GM12872 (cell line): ENCODE measurements at regions not wholly inside any gene's neighbourhood (a gene's known extent, or its start where the extent isn't known, plus 50 kb on each side); places are given as distances from the start of the nearest gene placed in this dataset.

Experiments
- TF ChIP-seq, protein P1 (sequence below): IDR thresholded peaks from 3 replicates; pipeline ENCODE4 v1.5.1; 2011; ENCODE audit warnings: low read depth, mild to moderate bottlenecking, low read length, moderate library complexity; ENCODE audit not compliant: insufficient read depth

GRCh38 chr6:91780270-91780669 lies 1193.4 kb upstream of the MAP3K7 start:
- TF ChIP-seq, protein P1, sequence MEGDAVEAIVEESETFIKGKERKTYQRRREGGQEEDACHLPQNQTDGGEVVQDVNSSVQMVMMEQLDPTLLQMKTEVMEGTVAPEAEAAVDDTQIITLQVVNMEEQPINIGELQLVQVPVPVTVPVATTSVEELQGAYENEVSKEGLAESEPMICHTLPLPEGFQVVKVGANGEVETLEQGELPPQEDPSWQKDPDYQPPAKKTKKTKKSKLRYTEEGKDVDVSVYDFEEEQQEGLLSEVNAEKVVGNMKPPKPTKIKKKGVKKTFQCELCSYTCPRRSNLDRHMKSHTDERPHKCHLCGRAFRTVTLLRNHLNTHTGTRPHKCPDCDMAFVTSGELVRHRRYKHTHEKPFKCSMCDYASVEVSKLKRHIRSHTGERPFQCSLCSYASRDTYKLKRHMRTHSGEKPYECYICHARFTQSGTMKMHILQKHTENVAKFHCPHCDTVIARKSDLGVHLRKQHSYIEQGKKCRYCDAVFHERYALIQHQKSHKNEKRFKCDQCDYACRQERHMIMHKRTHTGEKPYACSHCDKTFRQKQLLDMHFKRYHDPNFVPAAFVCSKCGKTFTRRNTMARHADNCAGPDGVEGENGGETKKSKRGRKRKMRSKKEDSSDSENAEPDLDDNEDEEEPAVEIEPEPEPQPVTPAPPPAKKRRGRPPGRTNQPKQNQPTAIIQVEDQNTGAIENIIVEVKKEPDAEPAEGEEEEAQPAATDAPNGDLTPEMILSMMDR, result no peak

- TF ChIP-seq, protein P1, result no peak
Measured at GRCh38 chr6:91761621-91762020, 1174.7 kb upstream of the MAP3K7 start.

DNA sequence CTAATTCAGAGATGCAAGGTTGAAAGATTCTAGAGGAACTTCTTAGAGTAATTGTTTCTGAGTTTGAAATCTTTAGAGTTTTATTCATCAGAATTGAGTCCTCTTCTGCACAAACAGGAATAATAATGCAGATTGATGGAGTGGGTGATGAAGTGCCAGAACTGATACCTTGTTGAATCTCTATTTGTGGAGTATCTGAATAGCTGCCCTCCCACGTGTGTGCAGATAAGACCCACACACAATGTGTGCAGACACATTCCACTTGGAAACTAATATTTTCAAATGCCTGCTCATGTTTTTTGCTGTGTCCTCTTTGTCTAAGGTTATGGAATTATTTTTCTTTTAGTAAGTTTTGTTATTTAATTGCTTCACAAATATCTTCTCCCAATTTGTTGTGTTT lies 1167.8 kb upstream of the MAP3K7 start:
- TF ChIP-seq, protein P1, result no peak

- TF ChIP-seq, protein P1, result no peak
Measured at GRCh38 chr6:91751526-91751925, 1164.7 kb upstream of the MAP3K7 start.

DNA sequence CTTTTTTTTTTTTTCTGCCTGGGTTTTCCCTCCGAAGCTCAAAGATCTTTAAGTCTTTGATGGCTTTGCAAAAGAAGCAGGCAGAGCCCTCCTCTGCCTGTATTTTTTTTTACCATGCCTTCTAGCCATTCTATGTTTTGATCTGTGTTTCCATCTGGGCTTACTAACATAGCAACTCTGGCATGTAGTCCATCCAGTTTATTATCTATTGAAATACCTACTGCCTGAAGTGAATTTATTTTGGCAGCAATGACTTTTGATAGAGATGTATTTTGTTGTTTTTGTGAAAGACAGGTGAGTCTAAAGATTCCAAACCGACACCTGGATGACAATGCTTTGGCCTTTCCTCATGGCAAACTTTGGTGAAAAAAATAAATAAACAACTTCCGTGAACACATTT lies 1157.7 kb upstream of the MAP3K7 start:
- TF ChIP-seq, protein P1, result no peak

DNA sequence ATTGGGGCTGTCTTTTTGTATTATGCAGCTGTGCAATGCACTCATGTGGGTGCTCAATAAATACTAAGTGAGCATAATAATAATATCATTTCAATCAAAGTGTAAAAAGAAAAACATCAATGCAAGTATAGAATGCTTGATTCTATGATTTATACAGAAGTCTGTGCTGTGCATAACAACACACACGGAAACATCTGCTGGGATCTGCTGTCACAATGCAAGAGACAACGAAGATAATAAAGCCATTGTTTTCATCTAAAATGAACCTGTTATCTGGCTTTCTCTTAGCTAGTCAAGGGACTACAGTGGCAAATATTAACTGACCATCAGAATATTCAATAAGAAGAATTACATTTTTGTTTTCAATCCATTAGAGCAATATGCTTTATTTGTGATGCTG lies 1156.9 kb upstream of the MAP3K7 start:
- TF ChIP-seq, protein P1, result no peak

- TF ChIP-seq, protein P1, result no peak
Measured at GRCh38 chr6:91731939-91732338, 1145.1 kb upstream of the MAP3K7 start.

GRCh38 chr6:91730710-91731109 lies 1143.8 kb upstream of the MAP3K7 start:
- TF ChIP-seq, protein P1, result no peak
